Thyroid gland (tissue), 4 donors: ENCODE measurements at regions not wholly inside any gene's neighbourhood (a gene's known extent, or its start where the extent isn't known, plus 50 kb on each side); places are given as distances from the start of the nearest gene placed in this dataset.

Experiments
- CTCF ChIP-seq, 6 experiments: fragments of 200-600 bp in 3 of 6; fragments of 450-650 bp in 3 of 6; sonication (generic) in 3 of 6; IDR thresholded peaks; one replicate each; pipeline ENCODE4 v1.5.1; 2016 to 2019; ENCODE audit warnings: antibody characterized with exemption in 6 of 6, mild to moderate bottlenecking in 2 of 6, inconsistent platforms in 1 of 6, moderate library complexity in 1 of 6
- POLR2A ChIP-seq, 2 donors: fragments of 450-650 bp; IDR thresholded peaks; one replicate each; pipeline ENCODE4 v1.6.1; 2017; ENCODE audit warnings: antibody characterized with exemption in 2 of 2, mild to moderate bottlenecking in 2 of 2, moderate library complexity in 1 of 2

- TF ChIP-seq CTCF (IDR thresholded peaks at IDR 0.05) (no peak), POLR2A (IDR thresholded peaks at IDR 0.05) (no peak)
Observed at GRCh38 chr10:52526251-52526823, 212.3 kb downstream of the DKK1 start.
